GM23338 (cell line): ENCODE measurements at regions not wholly inside any gene's neighbourhood (a gene's known extent, or its start where the extent isn't known, plus 50 kb on each side); places are given as distances from the start of the nearest gene placed in this dataset.

Source experiments
- CREB1 ChIP-seq: fragments of 250-450 bp; sonication (Bioruptor Pico); IDR thresholded peaks from 2 replicates; pipeline ENCODE4 v1.5.0; 2020; ENCODE audit warnings: low read depth, mild to moderate bottlenecking, moderate library complexity
- CTCF ChIP-seq, 2 experiments: fragments of 200-600 bp in 1 of 2; sonication (generic) in 1 of 2; conservative IDR thresholded peaks; 2 replicates each; pipeline versions ENCODE4 v1.5.1 to v1.6.1; 2016 to 2017; ENCODE audit warnings: antibody characterized with exemption in 2 of 2, low read depth in 2 of 2, mild to moderate bottlenecking in 2 of 2, moderate library complexity in 1 of 2
- ETS1 ChIP-seq: IDR thresholded peaks from 2 replicates; pipeline ENCODE4 v1.6.1; 2016; ENCODE audit warnings: antibody characterized with exemption
- EZH2 ChIP-seq: fragments of 200-600 bp; sonication (generic); IDR thresholded peaks from one replicate; pipeline ENCODE4 v1.8.0; 2017; ENCODE audit warnings: antibody characterized with exemption, mild to moderate bottlenecking, low read depth; ENCODE audit not compliant: unreplicated experiment
- EZH2phosphoT487 ChIP-seq: fragments of 200-600 bp; sonication (generic); IDR thresholded peaks from one replicate; pipeline ENCODE4 v1.8.1; 2018; ENCODE audit warnings: antibody characterized with exemption; ENCODE audit not compliant: unreplicated experiment
- JUNB ChIP-seq: IDR thresholded peaks from one replicate; pipeline ENCODE4 v1.6.1; 2016; ENCODE audit warnings: antibody characterized with exemption; ENCODE audit not compliant: unreplicated experiment
- NANOG ChIP-seq: IDR thresholded peaks from 2 replicates; pipeline ENCODE4 v1.6.1; 2016; ENCODE audit warnings: antibody characterized with exemption, borderline replicate concordance
- POLR2AphosphoS5 ChIP-seq: IDR thresholded peaks from 2 replicates; pipeline ENCODE4 v1.6.1; 2016; ENCODE audit warnings: antibody characterized with exemption, low read depth
- REST ChIP-seq: IDR thresholded peaks from one replicate; pipeline ENCODE4 v1.6.1; 2018; ENCODE audit warnings: antibody characterized with exemption; ENCODE audit not compliant: unreplicated experiment
- STAT1 ChIP-seq: IDR thresholded peaks from one replicate; pipeline ENCODE4 v1.6.1; 2016; ENCODE audit warnings: antibody characterized with exemption; ENCODE audit not compliant: unreplicated experiment
- ZNF114 ChIP-seq: fragments of 250-450 bp; sonication (Bioruptor Pico); IDR thresholded peaks from 2 replicates; pipeline ENCODE4 v1.5.0; 2020; ENCODE audit warnings: mild to moderate bottlenecking, moderate library complexity
- ZNF331 ChIP-seq: fragments of 250-450 bp; sonication (Bioruptor Pico); IDR thresholded peaks from 2 replicates; pipeline ENCODE4 v1.5.0; 2020; ENCODE audit warnings: low read depth, mild to moderate bottlenecking, moderate library complexity
- ZNF462 ChIP-seq: fragments of 250-450 bp; sonication (Bioruptor Pico); IDR thresholded peaks from 2 replicates; pipeline ENCODE4 v1.5.0; 2020; ENCODE audit warnings: mild to moderate bottlenecking, moderate library complexity

GRCh38 chr11:8329336-8329735 is 65.7 kb upstream of the LMO1 start:
- TF ChIP-seq CTCF (conservative IDR thresholded peaks at IDR 0.05; ENCODE audit: low read depth in 2 of 2) (no peak), POLR2AphosphoS5 (no peak), REST (no peak), CREB1 (CRISPR knock-in tag) (no peak), ZNF114 (CRISPR knock-in tag) (no peak), EZH2 (no peak), NANOG (no peak), JUNB (no peak), EZH2phosphoT487 (no peak), ZNF331 (CRISPR knock-in tag) (no peak), ZNF462 (CRISPR knock-in tag) (no peak), ETS1 (no peak), STAT1 (no peak)
